HCT116 (cell line): ENCODE measurements at regions not wholly inside any gene's neighbourhood (a gene's known extent, or its start where the extent isn't known, plus 50 kb on each side); places are given as distances from the start of the nearest gene placed in this dataset.

Source experiments
- ATAC-seq: fragments of 200-7000 bp; cut with Tn5 transposase; 2 replicates; pipeline ENCODE4 v1.9.1; 2020; ENCODE audit warnings: mild to moderate bottlenecking, moderate library complexity
- BruUV-seq: library from RNA; stranded (reverse); fragments of 400-500 nt; replicated peaks from 2 replicates; lab custom pipeline; 2021; lab: Mats Ljungman, UMichigan
- CTCF ChIA-PET: fragments of 300-600 bp; sonication (Branson Sonifier 250); formaldehyde crosslinking; loops from one replicate; lab custom pipeline; 2021; ENCODE audit warnings: antibody characterized with exemption; lab: Charles Lee
- POLR2A ChIA-PET: fragments of 300-600, 350-600 bp; sonication (Branson Sonifier 250); formaldehyde crosslinking; loops from one replicate; lab custom pipeline; 2021; ENCODE audit warnings: antibody characterized with exemption; lab: Charles Lee
- RAD21 ChIA-PET, 2 experiments: fragments of 300-600 bp; sonication (Branson Sonifier 250); formaldehyde crosslinking; loops; one replicate each; lab custom pipeline; 2023; ENCODE audit warnings: low total read pairs in 2 of 2; ENCODE audit not compliant: uncharacterized antibody in 2 of 2, unreplicated experiment in 2 of 2, low non-redundant PET in 1 of 2; lab: Charles Lee
- DNase-seq: peaks from one replicate; pipeline ENCODE4 v3.0.0-alpha.2; 2010; ENCODE audit warnings: low read depth, low spot score
- H2AFZ ChIP-seq: fragments of 200-600 bp; shearing (Covaris generic), sonication (generic); 2 replicates; pipeline ENCODE4 v1.6.1; 2017; ENCODE audit warnings: low read depth, mixed run types, mixed read lengths, antibody characterized with exemption, low read length; ENCODE audit not compliant: poor library complexity, severe bottlenecking
- H3K27ac ChIP-seq: 2 replicates; pipeline ENCODE4 v1.5.1; 2012; ENCODE audit warnings: low read depth, low read length
- H3K27me3 ChIP-seq: fragments of 200-600 bp; sonication (generic); 2 replicates; pipeline ENCODE4 v1.6.1; 2016; ENCODE audit warnings: mixed run types, low read length, mixed read lengths; ENCODE audit not compliant: insufficient read depth
- H3K36me3 ChIP-seq, 2 experiments: fragments of 200-500 bp in 1 of 2; fragments of 200-600 bp in 1 of 2; sonication (Bioruptor generic) in 1 of 2; sonication (generic) in 1 of 2; 2 replicates each; pipeline versions ENCODE4 v1.5.1 to v1.6.1; 2014 to 2016; ENCODE audit warnings: low read length in 2 of 2, inconsistent platforms in 1 of 2, mixed read lengths in 1 of 2, mixed run types in 1 of 2; ENCODE audit not compliant: insufficient read depth in 2 of 2, control insufficient read depth in 1 of 2
- H3K4me1 ChIP-seq, 2 experiments: fragments of 200-600 bp in 1 of 2; sonication (generic) in 1 of 2; 2 replicates each; pipeline versions ENCODE4 v1.5.1 to v1.6.1; 2012 to 2017; ENCODE audit warnings: low read length in 2 of 2, inconsistent platforms in 1 of 2, mild to moderate bottlenecking in 1 of 2, mixed read lengths in 1 of 2, mixed run types in 1 of 2, moderate library complexity in 1 of 2; ENCODE audit not compliant: insufficient read depth in 2 of 2, control insufficient read depth in 1 of 2
- H3K4me2 ChIP-seq: fragments of 200-600 bp; sonication (generic); 2 replicates; pipeline ENCODE4 v1.6.1; 2017; ENCODE audit warnings: mixed run types, low read length, mixed read lengths
- H3K4me3 ChIP-seq, 2 experiments: fragments of 200-600 bp in 1 of 2; sonication (generic) in 1 of 2; replicated peaks in 1 of 2; 2 replicates each; pipeline ENCODE4 v1.5.1; 2011 to 2016; ENCODE audit warnings: low read length in 2 of 2, control low read depth in 1 of 2, low read depth in 1 of 2, mild to moderate bottlenecking in 1 of 2, mixed read lengths in 1 of 2, mixed run types in 1 of 2
- H3K79me2 ChIP-seq: fragments of 200-600 bp; sonication (generic); 2 replicates; pipeline ENCODE4 v1.6.1; 2017; ENCODE audit warnings: mild to moderate bottlenecking, mixed run types, low read length, moderate library complexity, mixed read lengths; ENCODE audit not compliant: insufficient read depth
- H3K9ac ChIP-seq: fragments of 200-600 bp; sonication (generic); 2 replicates; pipeline ENCODE4 v1.6.1; 2016; ENCODE audit warnings: low read length, mixed read lengths
- H3K9me2 ChIP-seq: fragments of 200-600 bp; sonication (generic), shearing (Covaris generic); 2 replicates; pipeline ENCODE4 v1.6.1; 2017; ENCODE audit warnings: mixed run types, mild to moderate bottlenecking, moderate library complexity; ENCODE audit not compliant: insufficient read depth
- H3K9me3 ChIP-seq, 2 experiments: fragments of 200-500 bp in 1 of 2; fragments of 200-600 bp in 1 of 2; sonication (Bioruptor generic) in 1 of 2; sonication (generic) in 1 of 2; 2 replicates each; pipeline ENCODE4 v1.6.1; 2014 to 2017; ENCODE audit warnings: low read length in 2 of 2, mixed read lengths in 2 of 2, inconsistent platforms in 1 of 2, low read depth in 1 of 2, mild to moderate bottlenecking in 1 of 2, mixed run types in 1 of 2, moderate library complexity in 1 of 2; ENCODE audit not compliant: control insufficient read depth in 1 of 2, insufficient read depth in 1 of 2
- H4K20me1 ChIP-seq: fragments of 200-600 bp; sonication (generic), shearing (Covaris generic); 2 replicates; pipeline ENCODE4 v1.6.1; 2017; ENCODE audit warnings: mixed run types, mild to moderate bottlenecking, moderate library complexity; ENCODE audit not compliant: insufficient read depth
- CEBPB ChIP-seq: IDR thresholded peaks from 2 replicates; pipeline ENCODE4 v1.6.1; 2012; ENCODE audit warnings: low read depth
- EGR1 ChIP-seq: IDR thresholded peaks from 2 replicates; pipeline ENCODE4 v1.6.1; 2012; ENCODE audit warnings: low read depth
- ELF1 ChIP-seq: IDR thresholded peaks from 2 replicates; pipeline ENCODE4 v1.6.1; 2012; ENCODE audit warnings: low read depth, borderline replicate concordance
- EZH2phosphoT487 ChIP-seq: fragments of 200-600 bp; IDR thresholded peaks from 2 replicates; pipeline ENCODE4 v1.6.1; 2018; ENCODE audit warnings: antibody characterized with exemption, borderline replicate concordance
- FOSL1 ChIP-seq: IDR thresholded peaks from 2 replicates; pipeline ENCODE4 v1.6.1; 2012; ENCODE audit warnings: low read depth
- JUND ChIP-seq: IDR thresholded peaks from 2 replicates; pipeline ENCODE4 v1.6.1; 2012
- MAX ChIP-seq: IDR thresholded peaks from 2 replicates; pipeline ENCODE4 v1.6.1; 2012
- POLR2A ChIP-seq: IDR thresholded peaks from 2 replicates; pipeline ENCODE4 v1.7.0; 2011; ENCODE audit warnings: borderline replicate concordance; ENCODE audit not compliant: insufficient read depth, insufficient read length; ENCODE audit errors: extremely low read depth
- POLR2AphosphoS5 ChIP-seq: IDR thresholded peaks from 2 replicates; pipeline ENCODE4 v1.6.1; 2011; ENCODE audit warnings: mild to moderate bottlenecking, low read depth, low read length, moderate library complexity
- SIN3A ChIP-seq: IDR thresholded peaks from 2 replicates; pipeline ENCODE4 v1.6.1; 2012; ENCODE audit warnings: low read depth
- SP1 ChIP-seq: IDR thresholded peaks from 2 replicates; pipeline ENCODE4 v1.6.1; 2012; ENCODE audit warnings: low read depth
- SRF ChIP-seq: IDR thresholded peaks from 2 replicates; pipeline ENCODE4 v1.6.1; 2012; ENCODE audit warnings: low read depth
- TCF7L2 ChIP-seq: IDR thresholded peaks from 2 replicates; pipeline ENCODE4 v1.7.0; 2011; ENCODE audit warnings: borderline replicate concordance, inconsistent platforms; ENCODE audit not compliant: insufficient read depth, insufficient read length; ENCODE audit errors: extremely low read depth
- YY1 ChIP-seq: IDR thresholded peaks from 2 replicates; pipeline ENCODE4 v1.6.1; 2011; ENCODE audit warnings: low read length, low read depth, moderate library complexity, mild to moderate bottlenecking; ENCODE audit not compliant: insufficient replicate concordance; ENCODE audit errors: extremely low read depth
- ZBTB33 ChIP-seq: IDR thresholded peaks from 2 replicates; pipeline ENCODE4 v1.6.1; 2011; ENCODE audit warnings: mild to moderate bottlenecking, low read length, moderate library complexity; ENCODE audit not compliant: insufficient replicate concordance; ENCODE audit errors: extremely low read depth
- ZFX ChIP-seq: fragments of 450-650 bp; IDR thresholded peaks from 2 replicates; pipeline ENCODE4 v1.6.1; 2017
- intact Hi-C: fragments of 100-400 bp; cut with micrococcal nuclease; formaldehyde crosslinking; loops from 2 replicates; pipeline ENCODE4 v1.10.0; 2022

- no peak overlapping the region for H3K27ac ChIP-seq
- H3K9ac ChIP-seq = no peak overlapping the region
- BruUV-seq = no TSS peak
- DNase-seq = no peak
- H3K4me1 ChIP-seq = no peaks in the 10 kb centered on the region
- POLR2A ChIA-PET = no interaction called here
- H3K4me3 ChIP-seq = no peak overlapping the region
- TF ChIP-seq ELF1 (no peak), MAX (no peak), JUND (no peak), POLR2A (no peak), EZH2phosphoT487 (no peak), FOSL1 (no peak), POLR2AphosphoS5 (no peak), ZFX (no peak), SRF (no peak), CEBPB (no peak), EGR1 (no peak), ZBTB33 (no peak), SIN3A (no peak), TCF7L2 (no peak), SP1 (no peak), YY1 (no peak)
- H3K27me3 ChIP-seq = peaks cover 1% of the 10 kb centered on the region; the same call in 1 of the 2 replicates
- no peaks in the 10 kb centered on the region for H3K9me2 ChIP-seq
- H3K4me2 ChIP-seq = no peak overlapping the region
- RAD21 ChIA-PET = no interaction called here
- H2AFZ ChIP-seq = no peak overlapping the region
- H3K9me3 ChIP-seq = no peaks in the 10 kb centered on the region
- H4K20me1 ChIP-seq = no peaks in the 10 kb centered on the region
- H3K79me2 ChIP-seq = no peaks in the 10 kb centered on the region
- no peak for ATAC-seq
- intact Hi-C loops = no loop called here
- CTCF ChIA-PET = no interaction called here
- H3K36me3 ChIP-seq = no peaks in the 10 kb centered on the region
Measured at GRCh38 chr2:18841248-18842150, 252.1 kb upstream of the NT5C1B start.
